ENCODE measurements at regions not wholly inside any gene's neighbourhood (a gene's known extent, or its start where the extent isn't known, plus 50 kb on each side); places are given as distances from the start of the nearest gene placed in this dataset.

DNA sequence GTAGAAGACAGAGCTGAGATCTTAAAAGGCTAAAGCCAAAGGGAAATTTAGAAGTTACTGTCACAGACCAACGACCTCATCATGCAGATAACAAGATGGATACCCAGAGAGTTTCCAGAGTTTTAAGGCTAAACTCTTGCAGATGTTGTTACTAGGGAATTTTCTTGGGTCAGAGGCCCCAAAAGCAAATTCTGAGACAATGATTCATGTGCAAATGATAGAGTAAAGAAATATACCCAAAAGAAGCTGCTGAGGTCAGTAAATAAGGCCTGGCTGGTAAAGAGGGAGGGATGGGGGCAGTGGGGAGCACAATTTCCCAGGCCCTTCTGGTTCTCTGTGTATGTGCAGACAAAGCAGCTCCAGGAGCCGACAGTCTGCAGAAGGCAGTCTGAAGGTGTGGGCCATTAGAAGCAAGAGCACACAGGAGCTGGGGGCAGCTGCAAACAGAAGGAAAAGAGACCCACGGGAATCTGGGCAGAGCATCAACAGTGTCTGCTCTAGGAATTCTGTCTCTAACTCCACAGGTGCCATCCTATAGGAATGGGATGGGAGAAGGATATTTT lies 330.8 kb downstream of the TBC1D4 start:
- H3K27ac Mint-ChIP-seq: no peak overlapping the region
- TF ChIP-seq MYBL2 (CRISPR knock-in tag; IDR thresholded peaks at IDR 0.05) (no peak), KAT7 (CRISPR knock-in tag; IDR thresholded peaks at IDR 0.05; ENCODE audit: borderline replicate concordance) (no peak), JAZF1 (CRISPR knock-in tag; IDR thresholded peaks at IDR 0.05) (no peak), CREM (CRISPR knock-in tag; IDR thresholded peaks at IDR 0.05) (no peak), OVOL2 (CRISPR knock-in tag; IDR thresholded peaks at IDR 0.05; ENCODE audit: borderline replicate concordance) (no peak), IRF2 (CRISPR knock-in tag; IDR thresholded peaks at IDR 0.05; ENCODE audit: borderline replicate concordance, low read depth) (no peak), ESRRA (CRISPR knock-in tag; IDR thresholded peaks at IDR 0.05; ENCODE audit: borderline replicate concordance) (no peak), EMX1 (CRISPR knock-in tag; IDR thresholded peaks at IDR 0.05) (no peak)
- TF ChIP-seq, protein P1, sequence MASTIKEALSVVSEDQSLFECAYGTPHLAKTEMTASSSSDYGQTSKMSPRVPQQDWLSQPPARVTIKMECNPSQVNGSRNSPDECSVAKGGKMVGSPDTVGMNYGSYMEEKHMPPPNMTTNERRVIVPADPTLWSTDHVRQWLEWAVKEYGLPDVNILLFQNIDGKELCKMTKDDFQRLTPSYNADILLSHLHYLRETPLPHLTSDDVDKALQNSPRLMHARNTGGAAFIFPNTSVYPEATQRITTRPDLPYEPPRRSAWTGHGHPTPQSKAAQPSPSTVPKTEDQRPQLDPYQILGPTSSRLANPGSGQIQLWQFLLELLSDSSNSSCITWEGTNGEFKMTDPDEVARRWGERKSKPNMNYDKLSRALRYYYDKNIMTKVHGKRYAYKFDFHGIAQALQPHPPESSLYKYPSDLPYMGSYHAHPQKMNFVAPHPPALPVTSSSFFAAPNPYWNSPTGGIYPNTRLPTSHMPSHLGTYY (CRISPR knock-in tag; IDR thresholded peaks at IDR 0.05): no peak
- TF ChIP-seq, protein P2, sequence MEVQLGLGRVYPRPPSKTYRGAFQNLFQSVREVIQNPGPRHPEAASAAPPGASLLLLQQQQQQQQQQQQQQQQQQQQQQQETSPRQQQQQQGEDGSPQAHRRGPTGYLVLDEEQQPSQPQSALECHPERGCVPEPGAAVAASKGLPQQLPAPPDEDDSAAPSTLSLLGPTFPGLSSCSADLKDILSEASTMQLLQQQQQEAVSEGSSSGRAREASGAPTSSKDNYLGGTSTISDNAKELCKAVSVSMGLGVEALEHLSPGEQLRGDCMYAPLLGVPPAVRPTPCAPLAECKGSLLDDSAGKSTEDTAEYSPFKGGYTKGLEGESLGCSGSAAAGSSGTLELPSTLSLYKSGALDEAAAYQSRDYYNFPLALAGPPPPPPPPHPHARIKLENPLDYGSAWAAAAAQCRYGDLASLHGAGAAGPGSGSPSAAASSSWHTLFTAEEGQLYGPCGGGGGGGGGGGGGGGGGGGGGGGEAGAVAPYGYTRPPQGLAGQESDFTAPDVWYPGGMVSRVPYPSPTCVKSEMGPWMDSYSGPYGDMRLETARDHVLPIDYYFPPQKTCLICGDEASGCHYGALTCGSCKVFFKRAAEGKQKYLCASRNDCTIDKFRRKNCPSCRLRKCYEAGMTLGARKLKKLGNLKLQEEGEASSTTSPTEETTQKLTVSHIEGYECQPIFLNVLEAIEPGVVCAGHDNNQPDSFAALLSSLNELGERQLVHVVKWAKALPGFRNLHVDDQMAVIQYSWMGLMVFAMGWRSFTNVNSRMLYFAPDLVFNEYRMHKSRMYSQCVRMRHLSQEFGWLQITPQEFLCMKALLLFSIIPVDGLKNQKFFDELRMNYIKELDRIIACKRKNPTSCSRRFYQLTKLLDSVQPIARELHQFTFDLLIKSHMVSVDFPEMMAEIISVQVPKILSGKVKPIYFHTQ (CRISPR knock-in tag; IDR thresholded peaks at IDR 0.05): no peak
- TF ChIP-seq, protein P3, sequence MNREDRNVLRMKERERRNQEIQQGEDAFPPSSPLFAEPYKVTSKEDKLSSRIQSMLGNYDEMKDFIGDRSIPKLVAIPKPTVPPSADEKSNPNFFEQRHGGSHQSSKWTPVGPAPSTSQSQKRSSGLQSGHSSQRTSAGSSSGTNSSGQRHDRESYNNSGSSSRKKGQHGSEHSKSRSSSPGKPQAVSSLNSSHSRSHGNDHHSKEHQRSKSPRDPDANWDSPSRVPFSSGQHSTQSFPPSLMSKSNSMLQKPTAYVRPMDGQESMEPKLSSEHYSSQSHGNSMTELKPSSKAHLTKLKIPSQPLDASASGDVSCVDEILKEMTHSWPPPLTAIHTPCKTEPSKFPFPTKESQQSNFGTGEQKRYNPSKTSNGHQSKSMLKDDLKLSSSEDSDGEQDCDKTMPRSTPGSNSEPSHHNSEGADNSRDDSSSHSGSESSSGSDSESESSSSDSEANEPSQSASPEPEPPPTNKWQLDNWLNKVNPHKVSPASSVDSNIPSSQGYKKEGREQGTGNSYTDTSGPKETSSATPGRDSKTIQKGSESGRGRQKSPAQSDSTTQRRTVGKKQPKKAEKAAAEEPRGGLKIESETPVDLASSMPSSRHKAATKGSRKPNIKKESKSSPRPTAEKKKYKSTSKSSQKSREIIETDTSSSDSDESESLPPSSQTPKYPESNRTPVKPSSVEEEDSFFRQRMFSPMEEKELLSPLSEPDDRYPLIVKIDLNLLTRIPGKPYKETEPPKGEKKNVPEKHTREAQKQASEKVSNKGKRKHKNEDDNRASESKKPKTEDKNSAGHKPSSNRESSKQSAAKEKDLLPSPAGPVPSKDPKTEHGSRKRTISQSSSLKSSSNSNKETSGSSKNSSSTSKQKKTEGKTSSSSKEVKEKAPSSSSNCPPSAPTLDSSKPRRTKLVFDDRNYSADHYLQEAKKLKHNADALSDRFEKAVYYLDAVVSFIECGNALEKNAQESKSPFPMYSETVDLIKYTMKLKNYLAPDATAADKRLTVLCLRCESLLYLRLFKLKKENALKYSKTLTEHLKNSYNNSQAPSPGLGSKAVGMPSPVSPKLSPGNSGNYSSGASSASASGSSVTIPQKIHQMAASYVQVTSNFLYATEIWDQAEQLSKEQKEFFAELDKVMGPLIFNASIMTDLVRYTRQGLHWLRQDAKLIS (CRISPR knock-in tag; IDR thresholded peaks at IDR 0.05; ENCODE audit: borderline replicate concordance): no peak
- TF ChIP-seq, protein P4, sequence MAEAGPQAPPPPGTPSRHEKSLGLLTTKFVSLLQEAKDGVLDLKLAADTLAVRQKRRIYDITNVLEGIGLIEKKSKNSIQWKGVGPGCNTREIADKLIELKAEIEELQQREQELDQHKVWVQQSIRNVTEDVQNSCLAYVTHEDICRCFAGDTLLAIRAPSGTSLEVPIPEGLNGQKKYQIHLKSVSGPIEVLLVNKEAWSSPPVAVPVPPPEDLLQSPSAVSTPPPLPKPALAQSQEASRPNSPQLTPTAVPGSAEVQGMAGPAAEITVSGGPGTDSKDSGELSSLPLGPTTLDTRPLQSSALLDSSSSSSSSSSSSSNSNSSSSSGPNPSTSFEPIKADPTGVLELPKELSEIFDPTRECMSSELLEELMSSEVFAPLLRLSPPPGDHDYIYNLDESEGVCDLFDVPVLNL (CRISPR knock-in tag; IDR thresholded peaks at IDR 0.05; ENCODE audit: borderline replicate concordance, low read depth): no peak
- TF ChIP-seq, protein P5, sequence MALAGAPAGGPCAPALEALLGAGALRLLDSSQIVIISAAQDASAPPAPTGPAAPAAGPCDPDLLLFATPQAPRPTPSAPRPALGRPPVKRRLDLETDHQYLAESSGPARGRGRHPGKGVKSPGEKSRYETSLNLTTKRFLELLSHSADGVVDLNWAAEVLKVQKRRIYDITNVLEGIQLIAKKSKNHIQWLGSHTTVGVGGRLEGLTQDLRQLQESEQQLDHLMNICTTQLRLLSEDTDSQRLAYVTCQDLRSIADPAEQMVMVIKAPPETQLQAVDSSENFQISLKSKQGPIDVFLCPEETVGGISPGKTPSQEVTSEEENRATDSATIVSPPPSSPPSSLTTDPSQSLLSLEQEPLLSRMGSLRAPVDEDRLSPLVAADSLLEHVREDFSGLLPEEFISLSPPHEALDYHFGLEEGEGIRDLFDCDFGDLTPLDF (CRISPR knock-in tag; IDR thresholded peaks at IDR 0.05): no peak
- TF ChIP-seq, protein P6, sequence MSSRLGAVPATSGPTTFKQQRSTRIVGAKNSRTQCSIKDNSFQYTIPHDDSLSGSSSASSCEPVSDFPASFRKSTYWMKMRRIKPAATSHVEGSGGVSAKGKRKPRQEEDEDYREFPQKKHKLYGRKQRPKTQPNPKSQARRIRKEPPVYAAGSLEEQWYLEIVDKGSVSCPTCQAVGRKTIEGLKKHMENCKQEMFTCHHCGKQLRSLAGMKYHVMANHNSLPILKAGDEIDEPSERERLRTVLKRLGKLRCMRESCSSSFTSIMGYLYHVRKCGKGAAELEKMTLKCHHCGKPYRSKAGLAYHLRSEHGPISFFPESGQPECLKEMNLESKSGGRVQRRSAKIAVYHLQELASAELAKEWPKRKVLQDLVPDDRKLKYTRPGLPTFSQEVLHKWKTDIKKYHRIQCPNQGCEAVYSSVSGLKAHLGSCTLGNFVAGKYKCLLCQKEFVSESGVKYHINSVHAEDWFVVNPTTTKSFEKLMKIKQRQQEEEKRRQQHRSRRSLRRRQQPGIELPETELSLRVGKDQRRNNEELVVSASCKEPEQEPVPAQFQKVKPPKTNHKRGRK (CRISPR knock-in tag; IDR thresholded peaks at IDR 0.05; ENCODE audit: borderline replicate concordance): no peak
- H3K4me1 Mint-ChIP-seq: peaks cover 9% of the 10 kb centered on the region
- DNase-seq (ENCODE audit: low spot score) (no peak), ATAC-seq (no peak)
- ChIA-PET CTCF (no interaction called here), POLR2A (no interaction called here)
- H3K27me3 Mint-ChIP-seq (ENCODE audit: low read depth): no peaks in the 10 kb centered on the region
- peaks cover 10% of the 10 kb centered on the region for H3K36me3 Mint-ChIP-seq
- peaks cover 23% of the 10 kb centered on the region for H3K9me3 Mint-ChIP-seq
- no peak overlapping the region for H3K4me3 Mint-ChIP-seq

All from WTC11 (cell line).